Keratinocyte (primary cell): ENCODE measurements at regions not wholly inside any gene's neighbourhood (a gene's known extent, or its start where the extent isn't known, plus 50 kb on each side); places are given as distances from the start of the nearest gene placed in this dataset.

ENCODE experiments used
- DNase-seq: peaks from one replicate; pipeline ENCODE4 v3.0.0-alpha.2; 2011; ENCODE audit warnings: low read depth, missing footprints, low spot score
- FAIRE-seq: peaks from 2 replicates; lab custom pipeline; 2011; peaks lifted over from hg19 to GRCh38; lab: Jason Lieb, UNC
- H2AFZ ChIP-seq: 2 replicates; pipeline ENCODE4 v1.6.0; 2012; ENCODE audit warnings: low read length, control low read depth, inconsistent platforms; ENCODE audit not compliant: control insufficient read depth
- H3K27ac ChIP-seq: 2 replicates; pipeline ENCODE4 v1.5.1; 2011; ENCODE audit warnings: low read length; ENCODE audit not compliant: control insufficient read depth, insufficient read depth
- H3K27me3 ChIP-seq: 3 replicates; pipeline ENCODE4 v1.6.0; 2011; ENCODE audit warnings: low read length; ENCODE audit not compliant: control insufficient read depth, insufficient read depth; ENCODE audit errors: extremely low read depth
- H3K36me3 ChIP-seq, 2 experiments: 2 replicates in 1 of 2; 3 replicates in 1 of 2; pipeline ENCODE4 v1.5.1; 2011; ENCODE audit warnings: low read length in 2 of 2, mild to moderate bottlenecking in 1 of 2; ENCODE audit not compliant: control insufficient read depth in 2 of 2, insufficient read depth in 2 of 2; ENCODE audit errors: extremely low read depth in 1 of 2
- H3K4me1 ChIP-seq: 3 replicates; pipeline ENCODE4 v1.5.1; 2011; ENCODE audit warnings: low read length; ENCODE audit not compliant: control insufficient read depth, insufficient read depth; ENCODE audit errors: extremely low read depth
- H3K4me2 ChIP-seq: 3 replicates; pipeline ENCODE4 v1.6.0; 2011; ENCODE audit warnings: low read depth, low read length; ENCODE audit not compliant: control insufficient read depth, insufficient read depth; ENCODE audit errors: extremely low read depth
- H3K4me3 ChIP-seq, 3 experiments: fragments of 200-600 bp in 1 of 3; sonication (generic) in 1 of 3; 2 replicates in 2 of 3; 3 replicates in 1 of 3; pipeline ENCODE4 v1.5.1; 2011 to 2016; ENCODE audit warnings: low read length in 3 of 3, mild to moderate bottlenecking in 3 of 3, control low read depth in 2 of 3, inconsistent platforms in 1 of 3, low read depth in 1 of 3, mixed read lengths in 1 of 3, mixed run types in 1 of 3, moderate library complexity in 1 of 3; ENCODE audit not compliant: control insufficient read depth in 2 of 3, insufficient read depth in 2 of 3; ENCODE audit errors: extremely low read depth in 1 of 3
- H3K79me2 ChIP-seq: 2 replicates; pipeline ENCODE4 v1.6.0; 2012; ENCODE audit warnings: low read length; ENCODE audit not compliant: control insufficient read depth, insufficient read depth
- H3K9ac ChIP-seq: 3 replicates; pipeline ENCODE4 v1.6.0; 2011; ENCODE audit warnings: low read length; ENCODE audit not compliant: control insufficient read depth, insufficient read depth; ENCODE audit errors: extremely low read depth
- H3K9me1 ChIP-seq: 3 replicates; pipeline ENCODE4 v1.6.0; 2011; ENCODE audit warnings: low read length; ENCODE audit not compliant: control insufficient read depth, insufficient read depth; ENCODE audit errors: extremely low read depth
- H3K9me3 ChIP-seq: 2 replicates; pipeline ENCODE4 v1.5.1; 2012; ENCODE audit warnings: low read depth, low read length; ENCODE audit not compliant: control insufficient read depth
- H4K20me1 ChIP-seq: 3 replicates; pipeline ENCODE4 v1.6.0; 2011; ENCODE audit warnings: low read length; ENCODE audit not compliant: control insufficient read depth, insufficient read depth; ENCODE audit errors: extremely low read depth
- EZH2 ChIP-seq: IDR thresholded peaks from one replicate; pipeline ENCODE4 v1.6.1; 2012; ENCODE audit warnings: inconsistent platforms, mild to moderate bottlenecking, low read length, moderate library complexity
- dilution Hi-C: fragments of 300-500 bp; cut with MboI; formaldehyde crosslinking; loops from one replicate; pipeline ENCODE4 v1.7.0; 2020; ENCODE audit warnings: low sequenced_read_pairs; ENCODE audit not compliant: extremely low pct_ligation_motif_present
- TF ChIP-seq, protein P1 (sequence below), 3 experiments: IDR thresholded peaks in 1 of 3; conservative IDR thresholded peaks in 1 of 3; optimal IDR thresholded peaks in 1 of 3; 2 replicates in 2 of 3; 3 replicates in 1 of 3; pipeline versions ENCODE3 to v1.5.1; 2011; ENCODE audit warnings: low read length in 3 of 3, mild to moderate bottlenecking in 3 of 3, moderate library complexity in 2 of 3, control low read depth in 1 of 3, inconsistent platforms in 1 of 3; ENCODE audit not compliant: insufficient read depth in 2 of 3; ENCODE audit errors: extremely low read depth in 1 of 3

DNA sequence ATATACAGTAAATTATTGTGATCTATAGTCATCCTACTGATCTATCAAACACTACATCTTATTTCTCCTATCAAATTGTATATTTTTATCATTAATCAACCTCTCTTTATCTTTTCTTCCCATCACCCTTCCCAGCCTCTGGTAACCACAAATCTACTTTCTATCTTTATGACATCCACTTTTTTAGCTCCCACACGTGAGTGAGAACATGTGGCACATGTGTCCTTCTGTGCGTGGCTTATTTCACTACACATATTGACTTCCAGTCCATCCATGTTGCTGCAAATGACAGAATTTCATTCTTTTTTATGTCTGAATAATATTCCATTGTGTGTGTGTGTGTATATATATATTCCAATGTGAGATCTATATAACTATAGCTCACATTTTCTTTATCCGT, 67.8 kb upstream of the TBX5 start:
- H3K27me3 ChIP-seq, result peaks cover 13% of the 10 kb centered on the region
- no peaks in the 10 kb centered on the region for H3K36me3 ChIP-seq
- H3K79me2 ChIP-seq, result no peaks in the 10 kb centered on the region
- no peak for FAIRE-seq
- H3K9me3 ChIP-seq, result no peaks in the 10 kb centered on the region
- no peaks in the 10 kb centered on the region for H4K20me1 ChIP-seq
- H3K4me1 ChIP-seq, result no peaks in the 10 kb centered on the region
- no peak overlapping the region for H3K4me2 ChIP-seq
- no peak overlapping the region for H2AFZ ChIP-seq
- H3K9ac ChIP-seq, result no peak overlapping the region
- no peak for TF ChIP-seq EZH2
- TF ChIP-seq, protein P1, sequence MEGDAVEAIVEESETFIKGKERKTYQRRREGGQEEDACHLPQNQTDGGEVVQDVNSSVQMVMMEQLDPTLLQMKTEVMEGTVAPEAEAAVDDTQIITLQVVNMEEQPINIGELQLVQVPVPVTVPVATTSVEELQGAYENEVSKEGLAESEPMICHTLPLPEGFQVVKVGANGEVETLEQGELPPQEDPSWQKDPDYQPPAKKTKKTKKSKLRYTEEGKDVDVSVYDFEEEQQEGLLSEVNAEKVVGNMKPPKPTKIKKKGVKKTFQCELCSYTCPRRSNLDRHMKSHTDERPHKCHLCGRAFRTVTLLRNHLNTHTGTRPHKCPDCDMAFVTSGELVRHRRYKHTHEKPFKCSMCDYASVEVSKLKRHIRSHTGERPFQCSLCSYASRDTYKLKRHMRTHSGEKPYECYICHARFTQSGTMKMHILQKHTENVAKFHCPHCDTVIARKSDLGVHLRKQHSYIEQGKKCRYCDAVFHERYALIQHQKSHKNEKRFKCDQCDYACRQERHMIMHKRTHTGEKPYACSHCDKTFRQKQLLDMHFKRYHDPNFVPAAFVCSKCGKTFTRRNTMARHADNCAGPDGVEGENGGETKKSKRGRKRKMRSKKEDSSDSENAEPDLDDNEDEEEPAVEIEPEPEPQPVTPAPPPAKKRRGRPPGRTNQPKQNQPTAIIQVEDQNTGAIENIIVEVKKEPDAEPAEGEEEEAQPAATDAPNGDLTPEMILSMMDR (optimal IDR thresholded peaks at IDR 0.05 in 1 of 3, IDR thresholded peaks at IDR 0.05 in 1 of 3, conservative IDR thresholded peaks at IDR 0.05 in 1 of 3; ENCODE audit: extremely low read depth in 1 of 3, insufficient read depth in 2 of 3, low read length in 3 of 3), result no peak
- no peaks in the 10 kb centered on the region for H3K9me1 ChIP-seq
- no peak overlapping the region for H3K4me3 ChIP-seq
- no peak overlapping the region for H3K27ac ChIP-seq
- no peak for DNase-seq
- dilution Hi-C loops, result no loop called here

DNA sequence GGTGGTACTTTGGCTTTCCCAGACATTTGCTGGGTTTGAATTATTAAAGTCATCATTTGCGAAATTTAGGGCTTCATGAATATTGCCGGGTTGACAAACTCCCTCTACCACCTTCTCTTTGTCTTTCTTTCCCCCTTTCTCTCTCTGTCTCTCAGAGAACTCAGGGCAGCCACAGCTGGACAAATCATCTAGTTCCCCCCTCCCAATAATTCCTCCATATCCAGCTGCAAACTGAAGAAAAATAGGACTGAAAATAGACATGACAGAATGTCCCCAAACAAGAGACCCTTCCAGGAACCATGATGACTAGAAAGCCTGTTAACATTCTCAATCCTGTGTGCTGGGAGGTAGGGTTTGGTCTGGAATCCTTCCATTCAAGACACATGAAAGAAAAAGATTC, 67.1 kb upstream of the TBX5 start:
- Histone ChIP-seq H3K27me3 (peaks cover 6% of the 10 kb centered on the region), H3K4me2 (no peak overlapping the region), H2AFZ (no peak overlapping the region), H3K79me2 (no peaks in the 10 kb centered on the region), H3K9ac (no peak overlapping the region), H3K9me3 (no peaks in the 10 kb centered on the region), H3K4me1 (no peaks in the 10 kb centered on the region), H3K9me1 (no peaks in the 10 kb centered on the region), H3K27ac (no peak overlapping the region), H3K36me3 (no peaks in the 10 kb centered on the region), H3K4me3 (no peak overlapping the region), H4K20me1 (no peaks in the 10 kb centered on the region)
- dilution Hi-C loops, result no loop called here
- DNase-seq (no peak), FAIRE-seq (no peak)
- TF ChIP-seq EZH2, result no peak

DNA sequence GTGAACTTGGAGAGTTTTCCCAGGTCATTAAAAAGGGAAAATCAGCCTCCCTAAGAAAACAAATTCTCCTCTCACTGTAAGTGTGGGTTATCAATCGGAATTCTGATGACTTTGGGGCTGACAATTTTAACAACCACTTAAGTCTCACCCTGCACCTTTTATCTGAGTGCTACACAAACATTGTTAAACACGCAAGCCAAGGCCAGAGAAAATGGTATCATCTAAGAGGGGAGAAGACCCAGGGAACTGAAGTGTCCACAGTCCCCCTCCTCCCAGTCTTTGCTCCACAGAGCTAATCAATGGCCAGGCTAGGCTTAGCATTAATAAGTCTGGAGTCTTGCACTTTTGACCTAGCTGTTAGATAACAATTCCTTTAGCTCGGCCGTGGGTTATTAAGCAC, 51.7 kb upstream of the TBX5 start:
- no peaks in the 10 kb centered on the region for H3K27me3 ChIP-seq

More for the DNA sequence above, 51.7 kb upstream of the TBX5 start:
- no peaks in the 10 kb centered on the region for H3K79me2 ChIP-seq
- TF ChIP-seq, protein P1 (optimal IDR thresholded peaks at IDR 0.05 in 1 of 3, IDR thresholded peaks at IDR 0.05 in 1 of 3, conservative IDR thresholded peaks at IDR 0.05 in 1 of 3; ENCODE audit: extremely low read depth in 1 of 3, insufficient read depth in 2 of 3, low read length in 3 of 3), result no peak
- TF ChIP-seq EZH2, result no peak
- no peaks in the 10 kb centered on the region for H3K9me1 ChIP-seq
- no peak overlapping the region for H3K27ac ChIP-seq
- no peak overlapping the region for H3K9ac ChIP-seq
- no peaks in the 10 kb centered on the region for H3K9me3 ChIP-seq
- no peak overlapping the region for H2AFZ ChIP-seq
- H3K4me2 ChIP-seq, result no peak overlapping the region
- dilution Hi-C loops, result no loop called here
- FAIRE-seq (no peak), DNase-seq (no peak)
- no peaks in the 10 kb centered on the region for H4K20me1 ChIP-seq
- no peaks in the 10 kb centered on the region for H3K4me1 ChIP-seq
- no peaks in the 10 kb centered on the region for H3K36me3 ChIP-seq
- no peak overlapping the region for H3K4me3 ChIP-seq
